ENCODE measurements at regions not wholly inside any gene's neighbourhood (a gene's known extent, or its start where the extent isn't known, plus 50 kb on each side); places are given as distances from the start of the nearest gene placed in this dataset.
"Not testable (repeated sequence)": the region's sequence is repeated elsewhere in the genome, so short reads cannot be mapped to it uniquely, and the experiment has no call there.

DNA sequence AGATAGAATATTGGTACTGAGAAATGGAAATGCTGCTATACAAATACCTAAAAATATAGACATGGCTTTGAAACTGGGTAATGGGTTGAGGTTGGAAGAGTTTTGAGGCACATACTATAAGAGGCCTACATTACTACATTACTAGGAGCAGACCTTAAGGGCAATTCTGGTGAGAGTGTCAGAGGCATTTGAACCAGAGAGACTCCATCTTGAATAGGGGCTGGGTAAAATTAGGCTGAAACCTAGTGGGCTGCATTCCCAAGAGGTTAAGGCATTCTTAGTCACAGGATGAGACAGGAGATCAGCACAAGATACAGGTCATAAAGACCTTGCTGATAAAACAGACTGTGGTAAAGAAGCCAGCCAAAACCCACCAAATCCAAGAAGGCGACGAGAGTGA, 104.6 kb upstream of the ADRA1B start:
- no peak overlapping the region for H3K4me3 ChIP-seq (ENCODE audit: low read depth, low read length)
- DNase-seq (ENCODE audit: low read depth): no peak
- TF ChIP-seq, protein P1, sequence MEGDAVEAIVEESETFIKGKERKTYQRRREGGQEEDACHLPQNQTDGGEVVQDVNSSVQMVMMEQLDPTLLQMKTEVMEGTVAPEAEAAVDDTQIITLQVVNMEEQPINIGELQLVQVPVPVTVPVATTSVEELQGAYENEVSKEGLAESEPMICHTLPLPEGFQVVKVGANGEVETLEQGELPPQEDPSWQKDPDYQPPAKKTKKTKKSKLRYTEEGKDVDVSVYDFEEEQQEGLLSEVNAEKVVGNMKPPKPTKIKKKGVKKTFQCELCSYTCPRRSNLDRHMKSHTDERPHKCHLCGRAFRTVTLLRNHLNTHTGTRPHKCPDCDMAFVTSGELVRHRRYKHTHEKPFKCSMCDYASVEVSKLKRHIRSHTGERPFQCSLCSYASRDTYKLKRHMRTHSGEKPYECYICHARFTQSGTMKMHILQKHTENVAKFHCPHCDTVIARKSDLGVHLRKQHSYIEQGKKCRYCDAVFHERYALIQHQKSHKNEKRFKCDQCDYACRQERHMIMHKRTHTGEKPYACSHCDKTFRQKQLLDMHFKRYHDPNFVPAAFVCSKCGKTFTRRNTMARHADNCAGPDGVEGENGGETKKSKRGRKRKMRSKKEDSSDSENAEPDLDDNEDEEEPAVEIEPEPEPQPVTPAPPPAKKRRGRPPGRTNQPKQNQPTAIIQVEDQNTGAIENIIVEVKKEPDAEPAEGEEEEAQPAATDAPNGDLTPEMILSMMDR (IDR thresholded peaks at IDR 0.05; ENCODE audit: low read depth, low read length, missing control alignments): no peak

GRCh38 chr5:159812759-159813158, 103.5 kb upstream of the ADRA1B start:
- H3K4me3 ChIP-seq (ENCODE audit: low read depth, low read length); DNase-seq (ENCODE audit: low read depth): not testable (repeated sequence)

DNA sequence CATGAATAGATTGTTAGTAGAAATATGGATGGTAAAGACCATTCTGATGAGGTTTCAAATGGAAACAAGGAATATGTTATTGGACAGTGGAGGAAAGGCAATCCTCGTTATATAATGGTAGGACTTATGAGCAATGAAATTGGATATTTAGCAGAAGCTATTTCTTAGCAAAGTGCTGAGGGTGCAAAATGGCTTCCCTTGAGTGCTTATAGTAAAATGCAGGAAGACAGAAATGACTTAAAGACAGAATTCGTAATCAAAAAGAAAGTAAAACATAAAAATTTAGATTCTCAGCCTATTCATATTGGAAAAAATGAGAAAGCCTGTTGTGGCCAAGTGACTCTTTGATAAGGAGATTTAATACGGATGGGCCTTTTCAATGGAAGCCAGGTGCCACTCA, 102.1 kb upstream of the ADRA1B start:
- DNase-seq (ENCODE audit: low read depth): no peak
- no peak overlapping the region for H3K4me3 ChIP-seq (ENCODE audit: low read depth, low read length)
- TF ChIP-seq, protein P1 (IDR thresholded peaks at IDR 0.05; ENCODE audit: low read depth, low read length, missing control alignments): no peak

GRCh38 chr5:159814805-159815585, 101.3 kb upstream of the ADRA1B start:
- no peak overlapping the region for H3K4me3 ChIP-seq (ENCODE audit: low read depth, low read length)
- DNase-seq (ENCODE audit: low read depth): no peak
- TF ChIP-seq, protein P1 (IDR thresholded peaks at IDR 0.05; ENCODE audit: low read depth, low read length, missing control alignments): no peak

- TF ChIP-seq, protein P1 (IDR thresholded peaks at IDR 0.05; ENCODE audit: low read depth, low read length, missing control alignments): no peak
- no peak for DNase-seq (ENCODE audit: low read depth)
Measured at GRCh38 chr5:159817262-159818029, 98.8 kb upstream of the ADRA1B start.

GRCh38 chr5:159819591-159820411, 96.5 kb upstream of the ADRA1B start:
- TF ChIP-seq, protein P1 (IDR thresholded peaks at IDR 0.05; ENCODE audit: low read depth, low read length, missing control alignments): no peak
- DNase-seq (ENCODE audit: low read depth): no peak
- no peak overlapping the region for H3K4me3 ChIP-seq (ENCODE audit: low read depth, low read length)

More at GRCh38 chr5:159817262-159818029, 98.8 kb upstream of the ADRA1B start:
- no peak overlapping the region for H3K4me3 ChIP-seq (ENCODE audit: low read depth, low read length)

DNA sequence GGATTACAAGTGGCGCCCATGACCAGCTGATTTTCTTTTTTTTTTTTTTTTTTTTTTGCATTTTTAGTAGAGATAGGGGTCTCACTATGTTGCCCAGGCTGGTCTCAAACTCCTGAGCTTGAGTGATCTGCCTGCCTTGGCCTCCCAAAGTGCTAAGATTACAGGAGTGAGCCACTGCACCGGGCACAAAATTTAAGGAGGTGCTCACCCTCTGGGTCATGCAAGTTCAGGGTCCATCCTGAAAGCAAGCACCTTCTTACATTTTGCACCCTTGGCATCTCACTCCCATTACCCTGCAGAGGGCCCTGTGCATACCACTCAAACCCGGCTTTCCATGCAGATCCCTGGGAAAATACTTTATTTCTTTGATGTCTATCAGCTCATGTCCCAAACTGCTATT, 95.6 kb upstream of the ADRA1B start:
- DNase-seq (ENCODE audit: low read depth): no peak
- no peak overlapping the region for H3K4me3 ChIP-seq (ENCODE audit: low read depth, low read length)
- TF ChIP-seq, protein P1 (IDR thresholded peaks at IDR 0.05; ENCODE audit: low read depth, low read length, missing control alignments): no peak

Data from GM12864 (cell line).